NCI-H526 (cell line): ENCODE measurements at regions not wholly inside any gene's neighbourhood (a gene's known extent, or its start where the extent isn't known, plus 50 kb on each side); places are given as distances from the start of the nearest gene placed in this dataset.
"Not testable (repeated sequence)": the region's sequence is repeated elsewhere in the genome, so short reads cannot be mapped to it uniquely, and the experiment has no call there.

Experiments used
- DNase-seq, 2 experiments: peaks; one replicate each; lab custom pipeline; 2025; lab: John Stamatoyannopoulos, UW

DNA sequence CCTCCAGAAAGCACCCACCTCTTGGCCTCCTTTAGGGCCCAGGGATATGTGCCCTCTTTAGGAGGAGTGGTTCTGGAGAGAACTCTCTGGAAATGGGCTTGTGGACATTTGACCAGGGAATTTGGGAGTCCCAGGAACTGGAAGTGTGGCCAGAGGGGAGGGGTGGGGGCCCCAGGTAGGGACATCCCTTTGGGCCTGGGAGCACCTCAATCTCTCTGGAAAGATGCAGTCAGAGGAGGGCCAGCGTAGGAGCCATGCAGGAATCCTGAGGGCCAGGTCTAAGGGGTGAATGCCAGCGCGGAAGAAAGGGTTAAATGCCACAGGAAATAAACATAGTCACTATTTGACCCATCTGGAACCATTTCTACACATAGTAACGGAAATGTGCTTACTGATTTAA, 50.3 kb upstream of the ITGA11 start:
- DNase-seq = no peak

DNA sequence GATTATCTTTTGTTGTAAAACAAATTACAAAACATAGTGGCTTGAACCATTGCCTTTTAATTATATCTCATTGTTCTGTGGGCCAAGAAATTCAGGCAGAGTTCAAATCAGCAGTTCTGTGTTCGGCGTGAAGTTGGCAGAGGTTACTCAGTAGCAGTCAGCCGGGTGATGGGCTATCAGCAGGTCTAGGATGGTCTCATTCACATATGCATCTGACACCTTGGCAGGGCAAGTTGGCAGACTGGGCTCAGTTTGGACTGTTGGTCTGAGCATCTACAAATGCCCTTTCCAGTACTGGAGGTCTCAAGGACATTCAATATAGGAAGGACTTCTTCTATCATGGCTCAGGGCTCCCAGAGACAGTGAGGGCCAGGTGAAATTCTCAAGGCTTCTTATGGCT, 51.2 kb upstream of the ITGA11 start:
- DNase-seq = no peak

DNA sequence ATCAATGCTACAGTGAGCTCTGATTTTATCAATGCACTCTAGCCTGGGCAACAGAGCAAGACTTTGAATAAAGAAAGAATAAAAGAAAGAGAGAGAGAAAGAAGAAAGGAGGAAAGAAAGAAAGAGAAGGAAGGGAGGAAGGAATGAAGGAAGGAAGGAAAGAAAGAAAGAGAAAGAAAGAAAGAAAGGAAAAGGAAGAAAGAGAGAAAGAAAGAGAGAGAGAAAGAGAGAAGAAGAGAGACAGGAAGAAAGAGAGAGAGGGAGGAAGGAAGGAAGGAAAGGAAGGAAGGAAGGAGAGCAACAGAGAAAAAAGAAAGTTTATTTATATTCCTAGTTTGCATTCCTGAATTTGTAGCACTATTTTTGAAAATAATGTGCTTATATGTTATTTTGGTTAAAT, 52.3 kb upstream of the ITGA11 start:
- DNase-seq = no peak

DNA sequence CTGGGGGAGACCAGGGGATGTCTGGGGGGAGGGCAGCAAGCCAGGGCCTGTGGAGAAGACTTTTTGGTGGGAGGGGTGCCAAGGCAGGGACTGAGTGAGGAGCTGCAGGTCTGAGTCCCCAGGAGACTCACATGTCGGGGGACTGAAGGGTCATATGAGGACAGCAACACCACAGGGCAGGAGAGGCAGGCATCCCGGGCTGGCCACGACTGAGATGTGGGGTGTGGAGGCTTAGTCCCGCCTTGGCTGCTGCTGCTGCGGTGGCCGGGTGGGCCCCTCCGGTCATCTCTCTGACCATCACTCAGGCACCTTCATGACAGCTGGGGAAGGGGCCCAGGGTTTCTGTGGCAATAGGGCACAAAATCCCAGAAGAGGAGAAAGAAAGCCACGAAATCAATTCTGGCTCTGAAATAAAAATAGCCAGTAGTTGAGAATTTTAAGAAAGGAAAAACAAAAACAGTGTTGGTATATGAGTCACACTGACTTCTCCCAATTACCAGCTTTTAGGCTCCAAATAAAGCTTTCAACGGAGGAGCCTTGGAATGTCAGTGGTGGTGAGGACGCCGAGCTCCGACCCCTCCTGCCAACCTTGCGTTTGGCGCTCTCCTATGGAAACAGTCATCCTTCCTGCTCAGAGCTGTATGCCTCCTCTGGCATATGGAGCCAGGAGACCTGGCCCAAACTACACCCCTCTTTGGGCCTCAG, 52.9 kb upstream of the ITGA11 start:
- no peak for DNase-seq

DNA sequence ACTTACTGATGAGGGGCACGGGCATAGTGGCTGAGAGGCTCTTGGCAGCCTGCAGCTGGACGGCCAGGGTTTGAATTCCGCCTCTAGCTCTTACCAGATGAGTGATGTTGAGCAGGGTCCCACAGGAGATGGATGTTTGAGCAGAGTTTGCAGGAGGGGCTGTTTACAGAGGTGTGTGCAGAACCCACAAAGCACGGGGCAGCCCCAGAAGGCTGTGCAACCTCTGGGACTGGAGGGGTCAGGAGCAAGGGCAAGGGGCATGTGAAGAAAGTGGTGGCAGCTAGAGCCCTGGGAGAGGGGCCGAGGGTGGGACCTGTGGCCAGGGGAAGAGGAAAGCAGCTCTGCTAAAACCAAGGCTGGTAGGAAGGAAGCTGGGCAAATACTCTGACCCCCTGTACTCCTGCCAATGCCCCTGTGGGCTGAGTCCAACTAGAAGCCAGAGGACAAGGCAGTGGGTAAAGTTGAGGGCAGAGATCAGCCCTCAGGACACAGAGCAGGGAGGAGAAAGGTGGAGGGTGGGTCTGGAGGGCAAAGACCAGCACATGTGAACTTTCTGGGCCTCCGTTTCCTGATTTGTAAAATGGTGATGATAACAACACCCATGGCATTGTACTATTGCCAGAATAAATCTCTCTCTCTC, 53.9 kb upstream of the ITGA11 start:
- no peak for DNase-seq

DNA sequence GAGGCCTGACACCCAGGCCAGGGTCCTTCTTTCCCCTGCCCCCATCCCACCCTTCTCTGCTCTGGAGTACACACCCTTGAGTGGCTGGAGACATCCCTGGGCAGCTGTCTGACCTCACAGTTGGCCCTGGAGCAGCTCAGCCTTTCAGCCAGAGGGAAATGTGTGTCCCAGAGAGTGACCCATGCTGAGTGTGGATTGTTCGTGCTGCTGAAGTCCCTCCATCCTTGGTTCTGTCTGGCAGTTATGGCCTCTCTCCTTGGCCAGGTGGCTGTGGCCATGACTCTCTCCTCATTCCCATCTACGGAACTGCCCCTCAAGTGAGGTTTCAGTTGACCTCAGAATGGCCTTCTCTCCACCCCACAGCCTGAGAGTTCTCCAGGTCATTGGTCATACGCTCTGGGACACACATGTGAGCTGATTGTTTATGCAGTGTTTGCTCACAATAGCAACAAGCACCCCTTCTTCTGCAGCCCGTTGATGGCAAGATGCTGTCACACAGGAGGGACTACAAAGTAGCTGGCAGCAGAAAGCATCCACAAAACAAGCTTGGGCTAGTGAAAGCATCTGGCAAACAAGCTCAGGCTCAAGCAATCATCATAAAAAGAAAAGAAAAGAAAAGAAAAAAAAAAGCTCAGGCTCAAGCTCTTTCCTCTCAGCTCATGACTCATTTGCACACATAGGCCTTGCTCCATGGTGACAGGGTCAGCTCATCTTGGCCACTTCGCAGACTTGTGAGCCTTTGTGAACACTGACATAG, 55.3 kb upstream of the ITGA11 start:
- no peak for DNase-seq

DNA sequence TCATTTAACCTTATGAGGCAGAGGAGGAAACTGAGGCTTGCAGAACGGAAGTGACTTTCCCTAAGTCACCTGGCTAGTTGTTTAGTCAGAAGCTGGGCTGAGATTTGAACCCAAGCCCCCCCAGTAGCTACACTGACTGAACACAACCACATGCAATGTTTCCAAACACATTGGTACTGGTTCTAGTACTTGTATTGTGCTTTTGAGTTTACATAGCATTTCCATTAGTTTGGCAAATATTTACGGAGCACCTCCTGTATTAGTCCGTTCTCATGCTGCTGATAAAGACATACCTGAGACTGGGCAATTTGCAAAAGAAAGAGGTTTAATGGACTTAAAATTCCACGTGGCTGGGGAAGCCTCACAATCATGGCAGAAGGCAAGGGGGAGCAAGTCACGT, 56.3 kb upstream of the ITGA11 start:
- no peak for DNase-seq

DNA sequence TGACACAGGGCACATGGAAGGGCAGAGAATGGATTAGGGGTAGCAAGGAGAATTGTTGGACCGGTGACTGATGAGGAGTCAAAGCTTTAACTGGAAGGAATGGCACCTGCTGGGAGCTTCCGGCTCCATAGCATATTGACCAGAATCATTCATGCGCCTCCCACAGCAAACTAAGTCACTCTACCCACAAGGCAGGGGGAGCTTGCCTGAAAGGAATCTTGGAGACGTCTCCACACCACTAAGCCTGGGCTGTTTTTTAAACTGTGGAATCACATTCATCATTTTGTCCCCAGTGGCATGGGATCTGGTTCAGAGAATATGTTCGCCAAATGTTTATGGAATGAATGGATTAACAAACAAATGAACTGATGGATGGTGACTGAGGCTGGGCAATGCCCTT, 57.0 kb upstream of the ITGA11 start:
- no peak for DNase-seq

DNA sequence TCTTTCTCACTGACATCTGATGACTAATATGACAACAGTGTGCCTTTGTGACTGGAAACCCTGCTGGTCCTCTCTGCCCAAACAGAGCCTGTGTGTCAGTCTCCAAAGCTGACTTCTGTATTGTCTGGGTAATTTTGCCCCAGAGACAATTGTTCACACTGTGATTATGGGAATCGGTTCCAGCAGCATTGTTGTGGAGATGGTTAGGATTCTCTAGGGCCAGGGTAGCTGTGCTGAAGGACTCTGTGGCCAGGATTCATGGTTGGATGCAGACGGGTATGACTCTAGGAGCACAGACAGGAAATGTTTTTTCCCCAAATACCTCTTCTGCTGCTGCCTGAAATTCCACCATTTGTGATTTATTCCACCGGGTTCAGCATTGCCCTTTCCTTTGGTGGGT, 57.5 kb upstream of the ITGA11 start:
- DNase-seq = no peak

DNA sequence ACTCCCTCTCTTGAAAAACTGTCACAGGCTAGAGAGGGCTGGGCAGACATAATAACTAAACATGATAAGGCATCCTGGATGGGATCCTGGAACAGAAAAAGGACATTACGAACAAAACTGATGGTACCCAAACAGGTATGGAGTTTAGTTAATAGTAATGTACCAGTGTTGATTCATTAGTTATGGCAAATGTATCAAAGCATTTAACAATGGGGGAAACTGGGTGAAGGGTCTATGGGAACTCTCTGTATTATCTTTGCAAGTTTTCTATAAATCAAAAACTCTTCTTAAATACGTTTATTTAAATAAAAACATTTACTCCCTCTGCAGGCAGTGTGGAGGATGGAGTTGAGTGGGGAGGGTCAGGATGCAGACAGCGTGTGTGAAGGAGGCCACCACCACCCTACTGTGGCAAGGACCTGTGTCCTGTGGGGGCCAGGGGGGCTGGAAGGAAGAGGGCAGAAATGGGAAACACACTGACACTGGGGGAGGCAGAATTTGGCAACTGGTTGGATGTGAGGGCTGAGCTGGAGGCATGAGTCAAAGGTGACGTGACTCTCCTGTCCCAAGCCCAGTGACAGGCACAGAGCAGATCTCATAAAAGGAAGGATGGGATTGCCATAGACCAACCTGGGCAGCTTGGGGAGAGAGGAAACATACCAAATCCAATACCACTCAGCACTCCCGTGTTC, 59.6 kb upstream of the ITGA11 start:
- DNase-seq = no peak

DNA sequence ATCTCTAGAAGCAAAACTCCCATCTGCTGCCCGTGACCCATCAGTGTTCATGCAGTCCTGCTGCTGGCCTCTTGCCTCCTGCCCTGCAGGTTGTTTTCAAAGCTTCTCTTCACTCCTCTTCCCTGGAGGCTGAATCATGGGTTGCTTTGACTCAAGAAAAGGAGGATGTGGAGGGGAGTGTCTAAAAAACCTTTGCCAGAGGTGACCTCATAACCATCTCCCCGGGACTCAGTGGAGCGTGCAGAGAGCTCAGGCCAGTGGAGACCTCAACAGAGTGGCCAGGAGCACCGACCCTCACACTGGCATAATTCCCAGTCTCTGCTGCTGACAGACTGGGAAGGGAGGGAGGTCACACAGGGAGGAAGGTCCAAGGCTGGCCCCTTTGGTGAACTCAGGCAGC, 60.9 kb upstream of the ITGA11 start:
- no peak for DNase-seq

DNA sequence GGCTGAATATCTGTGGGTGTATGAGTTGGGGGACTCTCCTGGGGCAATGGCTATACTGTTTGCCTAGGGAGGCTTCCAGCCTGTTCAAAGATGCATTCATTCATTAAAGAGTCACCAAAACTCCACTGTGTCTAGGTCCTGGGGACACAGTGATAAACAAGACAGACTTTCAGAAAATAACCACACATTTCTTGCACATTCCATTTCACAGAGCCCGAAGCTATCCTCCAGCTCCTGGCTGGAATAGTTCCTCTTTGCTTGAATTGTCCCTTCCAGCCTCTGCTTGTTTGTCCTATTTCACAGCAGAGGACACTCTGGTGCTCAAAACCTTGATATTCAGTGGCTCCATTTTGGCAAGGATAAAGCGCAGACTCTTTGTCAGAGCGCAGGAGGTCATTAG, 61.7 kb upstream of the ITGA11 start:
- DNase-seq = no peak

DNA sequence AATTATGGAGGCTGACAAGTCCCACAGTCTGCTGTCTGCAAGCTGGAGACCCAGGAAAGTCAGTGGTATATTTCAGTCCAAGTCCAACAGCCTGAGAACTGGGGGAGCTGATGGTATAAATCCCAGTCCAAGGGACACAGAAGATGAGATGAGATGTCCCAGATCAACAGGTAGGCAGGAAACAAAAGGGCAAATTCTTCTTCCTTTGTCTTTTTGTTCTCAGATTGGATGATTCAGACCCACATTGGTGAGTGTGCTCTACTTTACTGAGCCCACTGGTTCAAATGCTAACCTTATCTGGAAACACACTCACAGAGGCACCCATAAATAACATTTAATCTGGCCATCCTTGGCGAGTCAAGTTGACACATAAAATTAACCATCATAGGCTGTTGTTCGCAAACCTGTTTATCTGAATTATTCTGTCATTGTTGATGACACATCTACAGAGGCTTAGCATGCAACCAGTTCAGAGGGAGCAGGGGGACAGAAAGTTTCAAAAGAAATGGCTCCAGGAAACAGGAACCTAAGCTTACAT, 62.7 kb upstream of the ITGA11 start:
- no peak for DNase-seq

DNA sequence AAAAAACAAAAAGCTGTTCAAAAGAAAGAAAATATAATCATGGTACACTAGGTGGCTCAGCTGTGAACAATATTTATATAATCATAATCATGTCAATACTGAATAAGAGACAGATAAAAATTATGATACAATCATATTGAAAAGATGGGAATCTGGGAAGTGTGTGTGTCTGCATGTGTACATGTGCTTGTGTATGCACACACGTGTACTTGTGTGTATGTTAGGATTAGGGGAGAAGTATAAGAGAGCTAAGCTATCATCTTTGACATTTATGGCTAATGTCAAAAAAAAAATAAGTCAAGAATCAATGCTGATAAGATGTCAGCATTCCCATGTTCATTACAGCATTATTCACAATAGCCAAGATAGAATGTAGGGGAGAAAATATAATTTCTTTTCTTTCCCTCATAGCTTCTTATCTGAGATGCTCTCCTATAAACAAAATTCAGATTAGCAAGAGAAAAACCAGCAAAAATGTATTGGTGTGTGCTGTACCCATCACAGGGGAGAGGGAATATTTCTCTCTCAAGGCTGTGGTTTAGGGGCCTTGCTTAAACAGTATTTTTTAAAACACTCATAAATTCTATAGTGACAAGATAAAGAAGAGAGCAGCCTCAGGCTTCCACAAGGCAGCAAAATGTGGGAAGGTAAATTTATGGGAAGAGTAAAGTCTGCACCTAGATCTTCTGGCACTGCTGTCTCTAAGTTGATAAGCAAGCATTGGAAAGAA, 63.4 kb upstream of the ITGA11 start:
- no peak for DNase-seq

DNA sequence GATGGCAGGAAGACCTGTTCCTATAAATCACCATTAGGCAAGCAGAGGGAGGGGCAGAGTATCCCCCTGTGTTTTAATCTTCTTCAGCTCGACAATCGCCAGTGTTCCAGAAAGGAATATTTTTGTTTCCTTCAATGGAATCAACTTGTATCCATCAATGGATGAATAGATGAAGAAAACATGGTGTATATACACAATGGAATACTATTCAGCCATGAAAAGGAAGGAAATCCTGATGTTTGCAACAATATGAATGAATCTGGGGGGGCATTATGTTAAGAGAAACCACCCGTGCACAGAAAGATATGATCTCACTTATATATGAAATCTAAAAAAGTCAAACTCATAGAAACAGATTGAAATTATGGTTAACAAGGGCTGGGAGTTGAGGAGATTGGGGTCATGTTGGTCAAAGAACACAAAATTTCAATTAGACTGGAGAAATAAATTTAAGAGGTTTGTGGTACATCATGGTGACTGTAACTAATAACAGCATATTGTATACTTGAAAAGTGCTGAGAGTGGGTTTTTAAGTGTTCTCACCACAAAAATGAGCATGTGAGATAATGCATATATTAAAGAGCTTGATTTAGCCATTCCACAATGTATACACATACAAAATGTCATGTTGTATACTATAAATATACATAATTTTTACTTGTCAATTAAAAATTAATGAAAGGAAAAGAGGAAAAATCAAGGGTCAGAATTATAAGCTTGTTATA, 64.2 kb upstream of the ITGA11 start:
- no peak for DNase-seq

DNA sequence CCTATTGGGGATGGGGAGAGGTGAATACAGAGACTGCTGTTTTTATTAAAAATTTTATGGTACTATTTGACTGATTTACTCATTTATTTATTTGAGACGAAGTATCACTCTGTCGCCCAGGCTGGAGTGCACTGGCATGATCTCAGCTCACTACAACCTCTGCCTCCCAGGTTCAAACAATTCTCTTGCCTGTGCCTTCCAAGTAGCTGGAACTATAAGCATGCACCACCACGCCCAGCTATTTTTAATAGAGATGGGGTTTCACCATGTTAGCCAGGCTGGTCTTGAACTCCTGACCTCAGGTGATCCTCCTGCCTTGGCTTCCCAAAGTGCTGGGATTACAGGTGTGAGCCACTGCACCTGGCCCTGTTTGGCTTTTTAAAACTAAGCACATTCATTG, 64.8 kb upstream of the ITGA11 start:
- DNase-seq = not testable (repeated sequence)

DNA sequence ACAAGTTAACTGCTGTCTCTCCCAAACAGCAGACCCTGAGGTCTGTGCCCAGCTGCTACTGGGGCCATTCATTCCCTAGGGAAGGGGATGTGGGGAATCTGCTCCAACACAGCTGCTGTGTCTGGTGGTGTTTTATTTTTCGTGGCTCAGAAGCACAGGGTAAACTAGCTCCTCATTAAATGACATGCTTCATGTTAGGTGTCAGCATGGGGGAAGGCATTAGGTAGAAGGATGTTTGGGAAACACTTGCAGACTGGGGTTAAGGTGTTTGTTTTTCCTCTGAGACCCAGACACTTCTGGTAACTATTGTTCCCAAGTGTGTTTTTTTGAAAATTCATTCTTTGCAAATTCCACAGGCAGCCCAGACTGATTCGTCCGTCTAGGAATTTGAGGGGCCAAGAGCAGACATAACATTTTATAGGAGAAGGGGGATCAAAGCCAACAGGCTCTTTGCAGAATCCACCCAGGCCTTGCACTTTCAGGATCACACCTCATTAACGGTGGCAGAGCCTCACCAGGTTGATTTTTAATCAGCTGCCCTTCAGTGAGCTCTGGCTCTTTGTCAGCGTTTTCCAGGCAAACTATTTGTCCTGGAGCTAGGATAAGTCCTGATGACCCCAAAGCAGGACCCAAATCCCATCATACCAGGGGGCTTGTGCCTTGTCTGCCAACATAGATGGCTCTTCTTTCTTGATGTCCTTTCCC, 65.4 kb upstream of the ITGA11 start:
- no peak for DNase-seq

DNA sequence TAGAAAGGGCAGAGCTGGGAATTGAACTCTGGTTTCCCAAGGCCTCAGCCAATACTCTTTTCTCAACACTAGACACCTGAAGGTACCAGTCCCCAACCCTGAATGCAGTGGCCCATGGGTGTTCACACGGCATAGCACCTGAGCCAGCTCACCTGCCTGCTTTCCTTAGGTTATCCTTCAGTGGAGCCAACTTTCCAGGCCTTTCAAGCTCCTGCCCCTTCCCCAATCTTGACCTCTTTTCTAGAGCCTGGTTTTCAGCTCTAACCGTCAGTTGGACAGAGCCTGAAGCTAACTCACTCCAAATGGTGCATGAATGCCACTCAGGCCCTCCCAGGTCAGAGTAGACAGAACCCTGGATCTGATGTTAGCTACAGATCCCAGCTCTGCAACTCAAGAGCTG, 66.1 kb upstream of the ITGA11 start:
- DNase-seq = no peak

DNA sequence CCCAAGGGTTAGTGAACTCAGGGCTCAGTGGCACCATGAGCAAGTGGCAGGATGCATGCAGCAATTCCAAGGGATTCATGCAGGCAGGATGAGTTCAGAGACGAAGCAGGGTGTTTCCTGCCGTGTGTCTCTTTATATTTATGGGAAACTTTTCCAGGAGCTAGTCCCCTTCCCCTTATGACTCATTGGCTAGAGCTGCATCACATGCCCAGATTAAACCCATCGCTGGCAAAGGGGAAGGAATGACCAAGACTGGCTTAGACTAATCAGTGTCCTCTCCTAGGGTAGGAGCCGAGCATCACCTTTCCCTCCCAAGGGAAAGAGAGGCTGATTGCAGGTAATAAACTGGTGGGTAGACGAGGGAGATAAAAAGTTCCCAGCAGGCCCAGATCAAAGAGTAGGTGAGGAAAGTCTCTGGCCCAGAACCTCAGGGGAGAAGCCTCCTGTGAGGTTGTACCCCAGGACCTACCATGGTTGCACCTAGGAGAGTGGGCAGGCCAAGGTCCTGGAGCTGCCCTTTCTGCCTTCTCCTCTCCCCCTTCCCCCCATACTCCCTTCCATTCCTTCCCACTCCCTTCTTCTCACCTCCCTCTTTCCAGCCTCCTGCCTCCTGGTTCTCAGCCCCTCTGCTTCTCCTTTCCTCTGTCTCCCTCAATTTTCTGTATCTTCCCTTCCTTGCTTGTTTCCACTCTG, 67.8 kb upstream of the ITGA11 start:
- DNase-seq = no peak
